OCI-LY7 (cell line): ENCODE measurements at regions not wholly inside any gene's neighbourhood (a gene's known extent, or its start where the extent isn't known, plus 50 kb on each side); places are given as distances from the start of the nearest gene placed in this dataset.

Experiments
- BruUV-seq: library from RNA; stranded (reverse); fragments of 400-500 nt; replicated peaks from 2 replicates; lab custom pipeline; 2021; lab: Mats Ljungman, UMichigan
- CTCF ChIA-PET: fragments of 300-600 bp; sonication (Branson Sonifier 250); formaldehyde crosslinking; loops from one replicate; lab custom pipeline; 2022; ENCODE audit warnings: antibody characterized with exemption; ENCODE audit not compliant: unreplicated experiment; lab: Charles Lee
- POLR2A ChIA-PET: fragments of 300-600 bp; sonication (Branson Sonifier 250); formaldehyde crosslinking; loops from one replicate; lab custom pipeline; 2022; ENCODE audit warnings: antibody characterized with exemption; lab: Charles Lee
- DNase-seq: peaks from one replicate; pipeline ENCODE4 v3.0.0-alpha.2; 2015; ENCODE audit warnings: low spot score
- H2AFZ ChIP-seq: fragments of 200-600 bp; sonication (generic), shearing (Covaris generic); 2 replicates; pipeline ENCODE4 v1.6.1; 2014; ENCODE audit warnings: mild to moderate bottlenecking, antibody characterized with exemption, low read length, moderate library complexity
- H3K27ac ChIP-seq: fragments of 200-600 bp; sonication (generic); 2 replicates; pipeline ENCODE4 v1.5.1; 2014; ENCODE audit warnings: mixed run types, low read depth, mild to moderate bottlenecking, moderate library complexity, low read length, inconsistent platforms; ENCODE audit not compliant: poor library complexity, severe bottlenecking
- H3K36me3 ChIP-seq: fragments of 200-600 bp; sonication (generic); 2 replicates; pipeline ENCODE4 v1.6.1; 2014; ENCODE audit warnings: mild to moderate bottlenecking, antibody characterized with exemption, low read length, moderate library complexity, mixed read lengths; ENCODE audit not compliant: insufficient read depth
- H3K4me1 ChIP-seq: fragments of 200-600 bp; sonication (generic); 2 replicates; pipeline ENCODE4 v1.5.1; 2014; ENCODE audit warnings: mild to moderate bottlenecking, low read length; ENCODE audit not compliant: insufficient read depth, poor library complexity, severe bottlenecking
- H3K4me2 ChIP-seq: fragments of 200-600 bp; sonication (generic); 2 replicates; pipeline ENCODE4 v1.6.1; 2014; ENCODE audit warnings: mild to moderate bottlenecking, low read length
- H3K4me3 ChIP-seq: fragments of 200-600 bp; sonication (generic); 2 replicates; pipeline ENCODE4 v1.5.1; 2014; ENCODE audit warnings: mild to moderate bottlenecking, low read depth, low read length; ENCODE audit not compliant: poor library complexity, severe bottlenecking
- H3K79me2 ChIP-seq: fragments of 200-600 bp; sonication (generic); 2 replicates; pipeline ENCODE4 v1.6.1; 2016; ENCODE audit warnings: low read depth, mild to moderate bottlenecking, low read length, moderate library complexity, mixed read lengths; ENCODE audit not compliant: insufficient read depth
- H3K9me2 ChIP-seq: fragments of 200-600 bp; sonication (generic); 2 replicates; pipeline ENCODE4 v1.6.1; 2016; ENCODE audit warnings: mild to moderate bottlenecking, low read length, mixed read lengths; ENCODE audit not compliant: insufficient read depth
- H3K9me3 ChIP-seq: fragments of 200-600 bp; sonication (generic); 2 replicates; pipeline ENCODE4 v1.6.1; 2014; ENCODE audit warnings: mild to moderate bottlenecking, mixed run types, low read length, mixed read lengths
- H4K20me1 ChIP-seq: fragments of 200-600 bp; sonication (generic); 2 replicates; pipeline ENCODE4 v1.6.1; 2014; ENCODE audit warnings: mild to moderate bottlenecking, antibody characterized with exemption, low read length, moderate library complexity, mixed read lengths; ENCODE audit not compliant: insufficient read depth
- EZH2phosphoT487 ChIP-seq: fragments of 200-600 bp; sonication (generic); IDR thresholded peaks from 2 replicates; pipeline ENCODE4 v1.6.1; 2018; ENCODE audit warnings: low read depth, borderline replicate concordance, mild to moderate bottlenecking, mixed run types, antibody characterized with exemption, low read length, moderate library complexity, mixed read lengths
- intact Hi-C: fragments of 100-400 bp; cut with micrococcal nuclease; formaldehyde crosslinking; loops from one replicate; pipeline ENCODE4 v1.10.0; 2022; ENCODE audit not compliant: unreplicated experiment
- TF ChIP-seq, protein P1 (sequence below): fragments of 200-600 bp; sonication (generic); conservative IDR thresholded peaks from 2 replicates; pipeline ENCODE4 v1.5.1; 2014; ENCODE audit warnings: mild to moderate bottlenecking, antibody characterized with exemption, low read length, moderate library complexity, mixed read lengths

DNA sequence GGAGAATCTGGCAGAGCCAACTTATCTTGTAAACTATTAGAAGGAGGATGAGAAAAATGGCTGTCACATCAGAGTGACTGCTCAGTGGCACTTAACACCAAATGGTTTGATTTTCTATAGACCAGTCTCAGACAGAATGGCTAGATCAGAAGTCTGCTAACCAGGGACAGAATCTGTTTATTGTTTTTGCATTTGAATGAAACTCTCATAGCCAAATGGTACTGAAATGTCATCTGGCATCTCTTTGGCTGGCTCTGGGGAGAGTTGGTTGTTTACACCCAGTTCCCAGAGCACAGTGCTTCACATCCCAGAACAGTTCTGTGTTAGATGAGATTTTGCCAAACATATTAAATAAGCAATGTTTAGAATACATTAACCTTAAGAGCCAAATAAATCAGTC lies 106.6 kb upstream of the HMHB1 start:
- H3K27ac ChIP-seq = no peak overlapping the region
- no peaks in the 10 kb centered on the region for H3K36me3 ChIP-seq
- POLR2A ChIA-PET = interaction anchor here (1.1 to 1.2 kb wide), 2 partner anchors 10 to 22 kb away, joined by 3 to 4 read pairs; no protein-coding TSS in a partner anchor
- H3K9me2 ChIP-seq = no peaks in the 10 kb centered on the region
- no peak overlapping the region for H3K4me2 ChIP-seq
- H3K4me1 ChIP-seq = no peaks in the 10 kb centered on the region
- CTCF ChIA-PET = no interaction called here
- H2AFZ ChIP-seq = no peak overlapping the region
- TF ChIP-seq EZH2phosphoT487 = no peak
- TF ChIP-seq, protein P1, sequence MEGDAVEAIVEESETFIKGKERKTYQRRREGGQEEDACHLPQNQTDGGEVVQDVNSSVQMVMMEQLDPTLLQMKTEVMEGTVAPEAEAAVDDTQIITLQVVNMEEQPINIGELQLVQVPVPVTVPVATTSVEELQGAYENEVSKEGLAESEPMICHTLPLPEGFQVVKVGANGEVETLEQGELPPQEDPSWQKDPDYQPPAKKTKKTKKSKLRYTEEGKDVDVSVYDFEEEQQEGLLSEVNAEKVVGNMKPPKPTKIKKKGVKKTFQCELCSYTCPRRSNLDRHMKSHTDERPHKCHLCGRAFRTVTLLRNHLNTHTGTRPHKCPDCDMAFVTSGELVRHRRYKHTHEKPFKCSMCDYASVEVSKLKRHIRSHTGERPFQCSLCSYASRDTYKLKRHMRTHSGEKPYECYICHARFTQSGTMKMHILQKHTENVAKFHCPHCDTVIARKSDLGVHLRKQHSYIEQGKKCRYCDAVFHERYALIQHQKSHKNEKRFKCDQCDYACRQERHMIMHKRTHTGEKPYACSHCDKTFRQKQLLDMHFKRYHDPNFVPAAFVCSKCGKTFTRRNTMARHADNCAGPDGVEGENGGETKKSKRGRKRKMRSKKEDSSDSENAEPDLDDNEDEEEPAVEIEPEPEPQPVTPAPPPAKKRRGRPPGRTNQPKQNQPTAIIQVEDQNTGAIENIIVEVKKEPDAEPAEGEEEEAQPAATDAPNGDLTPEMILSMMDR = no peak
- H3K79me2 ChIP-seq = no peaks in the 10 kb centered on the region
- no peaks in the 10 kb centered on the region for H4K20me1 ChIP-seq
- intact Hi-C loops = no loop called here
- H3K4me3 ChIP-seq = no peak overlapping the region
- no TSS peak for BruUV-seq
- DNase-seq = no peak
- H3K9me3 ChIP-seq = no peaks in the 10 kb centered on the region

DNA sequence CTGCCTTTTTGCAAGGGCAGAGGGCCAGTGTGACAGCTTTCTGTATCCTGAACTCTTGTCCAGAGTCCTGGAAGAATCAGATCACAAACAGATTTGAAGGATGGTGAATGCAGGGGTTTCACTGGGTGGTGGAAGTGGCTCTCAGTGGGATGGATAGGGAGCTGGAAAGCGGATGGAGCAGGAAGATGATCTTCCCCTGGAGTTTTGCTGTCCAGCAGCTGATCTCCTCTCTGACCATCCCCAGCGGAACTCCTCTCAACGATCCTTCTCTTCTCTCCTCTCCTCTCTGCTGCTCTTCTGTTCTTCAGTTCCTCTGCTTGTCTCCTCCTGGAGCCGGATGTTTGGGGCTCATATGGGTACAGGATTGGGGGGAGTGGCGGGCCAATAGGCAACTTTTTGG lies 108.3 kb upstream of the HMHB1 start:
- H3K27ac ChIP-seq = no peak overlapping the region
- no peaks in the 10 kb centered on the region for H3K9me3 ChIP-seq
- ChIA-PET POLR2A (no interaction called here), CTCF (no interaction called here)
- intact Hi-C loops = no loop called here
- no peak overlapping the region for H3K4me3 ChIP-seq
- no peaks in the 10 kb centered on the region for H4K20me1 ChIP-seq
- H3K4me1 ChIP-seq = no peaks in the 10 kb centered on the region
- no TSS peak for BruUV-seq
- H3K36me3 ChIP-seq = no peaks in the 10 kb centered on the region
- H3K79me2 ChIP-seq = no peaks in the 10 kb centered on the region
- no peak overlapping the region for H3K4me2 ChIP-seq
- DNase-seq = no peak
- TF ChIP-seq, protein P1 = no peak
- no peak for TF ChIP-seq EZH2phosphoT487
- H2AFZ ChIP-seq = no peak overlapping the region
- H3K9me2 ChIP-seq = no peaks in the 10 kb centered on the region

DNA sequence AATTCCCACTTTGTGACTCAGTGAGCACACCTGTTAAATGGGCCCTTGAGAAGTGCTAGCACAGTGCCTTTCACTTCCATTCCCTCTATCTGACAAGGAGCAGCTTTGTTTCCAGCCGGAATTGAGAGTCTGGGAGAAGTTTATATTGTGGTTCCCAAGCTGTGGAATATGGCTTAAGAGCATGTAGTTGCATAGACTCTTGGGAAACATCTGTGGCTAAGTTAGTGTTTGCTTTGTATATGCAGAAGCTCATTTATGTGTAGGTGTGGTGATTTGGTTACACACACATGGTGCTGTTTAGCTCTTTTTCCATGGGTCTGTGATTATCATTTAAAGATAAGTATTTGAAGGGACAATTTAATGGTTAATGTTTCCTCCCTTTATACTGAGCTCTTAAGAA lies 110.5 kb upstream of the HMHB1 start:
- Histone ChIP-seq H3K27ac (no peak overlapping the region), H3K4me3 (no peak overlapping the region), H2AFZ (no peak overlapping the region), H3K4me2 (no peak overlapping the region), H3K9me3 (no peaks in the 10 kb centered on the region), H4K20me1 (no peaks in the 10 kb centered on the region), H3K9me2 (no peaks in the 10 kb centered on the region), H3K36me3 (no peaks in the 10 kb centered on the region), H3K4me1 (no peaks in the 10 kb centered on the region), H3K79me2 (no peaks in the 10 kb centered on the region)
- TF ChIP-seq, protein P1 = no peak
- no TSS peak for BruUV-seq
- POLR2A ChIA-PET = interaction anchor here (0.7 to 1.6 kb wide), 6 partner anchors 8 to 177 kb away, joined by 3 to 5 read pairs (median 4); no protein-coding TSS in a partner anchor
- CTCF ChIA-PET = no interaction called here
- intact Hi-C loops = no loop called here
- DNase-seq = no peak
